Stimulated activated naive B cell treated with anti-CD40 and anti-IgM and Interleukin-4, amounts not matched to agents 10 μg/mL and 1 μg/mL and 100 μg/mL, for 72 hours (primary cell): ENCODE measurements at regions not wholly inside any gene's neighbourhood (a gene's known extent, or its start where the extent isn't known, plus 50 kb on each side); places are given as distances from the start of the nearest gene placed in this dataset.

Experiments used
- ATAC-seq, 2 donors: fragments of 150-1000 bp; cut with Tn5 transposase; replicated peaks; 2 replicates each; pipeline ENCODE4 v1.10.0; 2021; ENCODE audit warnings: moderate library complexity in 1 of 2
- DNase-seq: peaks from one replicate; pipeline ENCODE4 v3.0.0; 2021
- H3K27ac Mint-ChIP-seq: one replicate; pipeline ENCODE4 v1.8.0; 2022; ENCODE audit warnings: mild to moderate bottlenecking, mixed read lengths
- H3K27me3 Mint-ChIP-seq, 2 donors: one replicate each; pipeline ENCODE4 v1.8.0; 2022; ENCODE audit warnings: mixed read lengths in 2 of 2
- H3K36me3 Mint-ChIP-seq, 2 donors: one replicate each; pipeline ENCODE4 v1.8.0; 2022; ENCODE audit warnings: mixed read lengths in 2 of 2, mild to moderate bottlenecking in 1 of 2
- H3K4me1 Mint-ChIP-seq, 2 donors: one replicate each; pipeline ENCODE4 v1.8.0; 2022; ENCODE audit warnings: mixed read lengths in 2 of 2, mild to moderate bottlenecking in 1 of 2
- H3K4me3 Mint-ChIP-seq, 2 donors: one replicate each; pipeline ENCODE4 v1.8.0; 2022; ENCODE audit warnings: mild to moderate bottlenecking in 2 of 2, mixed read lengths in 2 of 2, moderate library complexity in 1 of 2
- H3K9me3 Mint-ChIP-seq, 2 donors: one replicate each; pipeline ENCODE4 v1.8.0; 2022; ENCODE audit warnings: mixed read lengths in 2 of 2, mild to moderate bottlenecking in 1 of 2

DNA sequence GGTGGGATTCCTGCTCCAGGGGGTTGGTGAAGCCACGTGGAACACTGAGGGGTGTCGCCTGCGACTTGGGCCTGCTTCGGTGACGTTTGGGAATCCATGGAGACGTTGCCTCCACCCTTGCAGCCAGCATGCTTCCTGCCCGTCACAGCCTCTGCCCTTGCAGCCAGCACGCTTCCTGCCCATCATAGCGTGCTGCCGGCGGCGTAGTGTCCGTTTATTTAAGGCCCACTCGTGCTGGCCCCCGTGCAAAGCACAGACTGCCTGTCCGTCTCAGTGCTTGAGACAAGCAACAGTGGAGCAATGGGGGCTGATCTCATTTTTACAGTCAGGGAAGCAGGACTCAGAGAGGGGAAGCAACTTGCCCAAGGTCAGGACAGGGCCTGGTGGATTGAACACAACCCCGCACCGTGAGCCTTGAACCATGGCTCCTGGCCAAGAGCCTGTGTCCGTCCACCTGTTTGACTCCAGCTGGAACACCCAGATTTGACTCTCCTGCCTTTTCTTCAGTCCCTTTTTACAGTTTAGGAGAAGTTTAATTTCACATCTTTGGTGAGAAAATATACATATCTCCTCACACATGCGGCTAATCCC is 149.6 kb downstream of the TEX29 start:
- Mint-ChIP-seq H3K9me3 (no peaks in the 10 kb centered on the region), H3K27ac (no peak overlapping the region), H3K4me3 (no peak overlapping the region), H3K27me3 (peaks cover 0 to 6% of the 10 kb centered on the region in 2 donors), H3K4me1 (no peaks in the 10 kb centered on the region), H3K36me3 (no peaks in the 10 kb centered on the region)
- ATAC-seq (no peak), DNase-seq (no peak)

DNA sequence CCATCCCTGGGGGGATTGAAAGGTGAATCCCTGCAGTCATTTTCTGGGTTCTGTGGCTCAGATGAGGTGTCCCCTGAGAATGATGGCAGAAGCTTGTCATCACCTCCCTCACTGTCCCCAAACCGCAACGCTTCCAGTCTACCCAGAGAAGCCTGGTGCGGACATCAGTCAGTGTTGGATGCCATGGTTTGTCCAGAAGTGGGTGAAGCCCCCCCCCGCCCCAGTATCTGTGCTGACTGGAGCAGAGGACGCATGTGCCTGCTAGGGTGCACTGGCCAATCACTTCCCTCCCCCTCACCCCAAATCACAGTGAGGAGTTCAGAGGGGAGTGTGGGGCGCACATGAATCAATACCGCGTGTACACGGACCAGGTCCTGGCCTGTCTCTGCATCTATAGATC is 150.5 kb downstream of the TEX29 start:
- H3K36me3 Mint-ChIP-seq, result no peaks in the 10 kb centered on the region
- H3K27ac Mint-ChIP-seq, result no peak overlapping the region
- H3K27me3 Mint-ChIP-seq, result peaks cover 0 to 6% of the 10 kb centered on the region in 2 donors
- no peaks in the 10 kb centered on the region for H3K4me1 Mint-ChIP-seq
- ATAC-seq (no peak), DNase-seq (no peak)
- H3K9me3 Mint-ChIP-seq, result no peaks in the 10 kb centered on the region
- no peak overlapping the region for H3K4me3 Mint-ChIP-seq

DNA sequence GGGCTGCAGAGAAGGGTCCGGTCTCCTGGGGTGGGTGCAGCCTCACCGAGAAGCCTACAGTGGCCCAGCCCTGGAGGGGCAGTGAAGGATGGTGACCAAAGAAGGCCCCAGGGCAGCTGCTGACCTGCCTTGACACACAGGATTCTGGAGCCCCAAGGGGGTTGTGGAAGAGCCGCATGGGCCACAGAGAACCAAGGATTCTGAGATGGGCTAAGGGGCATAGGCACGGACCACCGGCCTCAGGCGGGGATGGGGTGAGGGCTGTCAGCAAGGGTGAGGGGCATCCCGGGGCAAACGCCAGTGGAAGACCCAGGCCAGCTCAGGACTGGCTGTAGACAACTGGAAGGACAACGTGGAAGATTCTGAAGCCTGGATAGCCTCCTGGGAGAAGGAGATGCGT is 151.6 kb downstream of the TEX29 start:
- H3K4me1 Mint-ChIP-seq, result no peaks in the 10 kb centered on the region
- H3K27me3 Mint-ChIP-seq, result peaks cover 0 to 6% of the 10 kb centered on the region in 2 donors
- no peaks in the 10 kb centered on the region for H3K36me3 Mint-ChIP-seq
- no peak overlapping the region for H3K27ac Mint-ChIP-seq
- no peaks in the 10 kb centered on the region for H3K9me3 Mint-ChIP-seq
- H3K4me3 Mint-ChIP-seq, result no peak overlapping the region
- no peak for DNase-seq
- ATAC-seq, result no peak

DNA sequence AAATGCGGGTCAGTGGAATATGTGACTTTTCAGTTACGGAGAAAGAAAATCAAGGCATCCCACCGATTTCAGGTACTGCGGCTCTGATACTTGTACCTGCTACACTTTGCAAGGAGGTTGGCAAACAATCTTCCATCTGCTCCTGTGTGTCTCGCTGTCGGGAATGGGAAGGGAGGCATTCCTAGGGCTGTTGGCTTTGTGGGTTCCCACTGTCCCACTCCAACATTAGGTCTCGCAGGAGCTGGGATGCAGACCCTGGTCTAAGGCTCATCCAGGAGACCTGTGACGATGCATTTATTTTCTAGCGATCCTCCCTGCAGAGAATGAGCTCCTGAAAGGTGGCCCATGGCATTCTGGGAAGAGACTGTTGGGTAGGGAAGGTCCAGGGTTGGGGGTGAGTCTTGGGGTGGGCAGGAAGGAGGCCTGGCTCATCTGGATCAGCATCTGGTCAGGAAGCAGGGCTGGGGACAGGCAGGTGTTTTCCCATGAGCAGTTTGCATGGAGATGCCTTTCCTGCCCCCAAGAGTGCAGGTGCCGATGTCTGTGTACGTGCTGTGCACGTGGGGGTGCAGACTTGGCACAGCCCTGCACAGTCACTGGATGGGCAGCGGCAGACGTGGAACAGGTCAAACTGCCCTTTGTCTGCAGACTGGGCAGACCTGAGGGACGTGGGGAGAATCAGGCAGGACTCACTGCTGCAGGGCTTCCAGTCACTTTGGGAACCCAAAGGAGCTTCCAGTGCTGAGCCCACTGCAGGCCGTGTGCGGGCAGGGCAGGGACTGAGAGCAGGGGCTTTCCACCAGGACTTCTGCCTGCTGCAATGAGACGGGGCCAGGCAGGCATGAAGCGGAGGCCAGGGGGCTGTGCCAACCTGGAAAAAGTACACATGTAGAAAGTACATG is 152.4 kb downstream of the TEX29 start:
- no peak overlapping the region for H3K27ac Mint-ChIP-seq
- DNase-seq (no peak), ATAC-seq (no peak)
- H3K4me1 Mint-ChIP-seq, result no peaks in the 10 kb centered on the region
- no peak overlapping the region for H3K4me3 Mint-ChIP-seq
- peaks cover 0 to 3% of the 10 kb centered on the region in 2 donors for H3K27me3 Mint-ChIP-seq
- no peaks in the 10 kb centered on the region for H3K9me3 Mint-ChIP-seq
- H3K36me3 Mint-ChIP-seq, result no peaks in the 10 kb centered on the region

DNA sequence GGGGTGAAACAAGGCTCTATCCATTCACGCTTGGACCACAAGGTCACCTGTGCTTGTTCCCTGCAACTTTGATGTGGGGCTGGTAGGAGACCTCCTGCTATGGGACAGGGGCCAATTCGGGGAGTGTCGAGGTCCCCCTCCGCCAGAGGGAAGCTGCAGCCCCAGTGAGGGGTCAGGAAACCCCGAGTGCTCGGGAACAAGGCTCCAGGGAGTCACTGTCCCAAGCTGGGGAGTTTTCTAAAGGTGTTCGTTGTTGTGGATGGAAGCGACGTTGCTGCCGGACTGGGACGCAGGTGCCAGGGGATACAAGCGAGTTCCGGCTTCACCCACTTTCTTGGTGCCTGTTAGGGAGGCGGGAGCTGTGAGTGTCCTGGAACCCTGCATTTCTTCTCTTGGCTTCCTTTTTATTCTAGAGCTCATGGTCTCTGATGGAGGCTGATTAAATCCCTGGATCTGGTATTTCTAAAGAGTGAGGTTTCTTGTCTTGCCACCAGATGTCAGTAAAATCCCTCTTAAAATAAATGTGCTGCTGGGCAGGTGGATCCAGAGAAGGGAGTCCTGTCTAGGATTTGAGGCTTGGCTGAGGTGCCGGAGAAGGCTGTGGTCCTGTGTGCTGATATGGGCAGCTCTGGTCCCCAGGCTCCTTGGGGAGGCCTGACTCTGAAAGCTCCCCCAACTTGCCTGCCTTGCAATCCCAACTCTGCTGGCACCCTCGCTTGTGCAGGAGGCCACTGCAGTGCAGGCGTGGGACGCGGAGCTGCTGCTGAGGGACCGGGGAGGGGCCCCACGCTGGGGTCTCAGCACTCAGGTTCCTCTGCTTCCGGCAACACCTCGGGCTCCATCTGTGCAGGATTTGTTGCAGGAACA is 153.9 kb downstream of the TEX29 start:
- DNase-seq (no peak), ATAC-seq (peak; percentile 49 to 50)
- Mint-ChIP-seq H3K36me3 (no peaks in the 10 kb centered on the region), H3K4me1 (no peaks in the 10 kb centered on the region), H3K4me3 (no peak overlapping the region), H3K27ac (peak overlapping the region; percentile 37), H3K9me3 (no peaks in the 10 kb centered on the region), H3K27me3 (no peaks in the 10 kb centered on the region)

DNA sequence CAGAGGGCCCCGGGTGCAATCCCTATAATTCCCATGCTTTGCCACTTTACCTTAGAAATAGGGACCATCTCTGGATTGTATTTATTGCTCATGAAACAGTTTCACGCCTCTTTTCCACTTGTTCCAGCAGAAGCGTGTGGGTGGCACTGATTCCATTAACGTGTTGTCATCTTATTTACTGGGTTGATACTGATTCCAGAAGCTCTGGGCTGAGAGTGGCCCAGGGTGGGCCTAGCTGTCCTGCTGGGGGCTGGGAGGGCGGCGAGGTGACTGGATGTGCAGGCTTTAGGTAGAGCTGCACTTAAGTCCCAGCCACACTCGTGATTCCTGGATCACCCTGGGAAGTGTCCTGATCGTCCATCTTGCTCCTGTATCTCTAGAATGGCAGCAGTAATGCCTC is 155.0 kb downstream of the TEX29 start:
- no peaks in the 10 kb centered on the region for H3K9me3 Mint-ChIP-seq
- H3K4me3 Mint-ChIP-seq, result no peak overlapping the region
- no peak overlapping the region for H3K27ac Mint-ChIP-seq

DNA sequence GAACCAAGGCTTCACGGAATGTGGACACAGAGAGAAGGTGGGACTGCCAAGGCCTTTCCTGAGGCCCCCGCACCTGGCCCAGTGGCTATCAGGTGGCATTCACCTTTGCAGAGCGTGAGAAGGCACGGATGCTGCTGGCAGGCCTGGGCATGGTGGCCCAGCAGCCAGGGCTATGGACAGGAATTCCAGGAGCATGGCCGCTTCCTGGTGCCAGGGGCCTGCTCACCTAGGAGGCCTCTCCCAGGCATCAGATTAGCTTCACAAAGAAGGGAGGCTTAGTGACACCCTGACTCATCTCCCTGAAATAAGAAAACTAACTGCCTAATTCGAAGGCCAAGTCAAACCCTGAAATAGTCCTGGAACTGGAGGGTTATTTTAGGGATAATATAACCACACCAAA is 155.8 kb downstream of the TEX29 start:
- Mint-ChIP-seq H3K4me3 (no peak overlapping the region), H3K36me3 (no peaks in the 10 kb centered on the region), H3K9me3 (no peaks in the 10 kb centered on the region), H3K27ac (no peak overlapping the region), H3K4me1 (no peaks in the 10 kb centered on the region), H3K27me3 (peaks cover 0 to 7% of the 10 kb centered on the region in 2 donors)
- DNase-seq (no peak), ATAC-seq (no peak)

More for the DNA sequence above, 155.0 kb downstream of the TEX29 start:
- DNase-seq (no peak), ATAC-seq (no peak)
- H3K36me3 Mint-ChIP-seq, result no peaks in the 10 kb centered on the region
- peaks cover 0 to 7% of the 10 kb centered on the region in 2 donors for H3K27me3 Mint-ChIP-seq
- no peaks in the 10 kb centered on the region for H3K4me1 Mint-ChIP-seq

DNA sequence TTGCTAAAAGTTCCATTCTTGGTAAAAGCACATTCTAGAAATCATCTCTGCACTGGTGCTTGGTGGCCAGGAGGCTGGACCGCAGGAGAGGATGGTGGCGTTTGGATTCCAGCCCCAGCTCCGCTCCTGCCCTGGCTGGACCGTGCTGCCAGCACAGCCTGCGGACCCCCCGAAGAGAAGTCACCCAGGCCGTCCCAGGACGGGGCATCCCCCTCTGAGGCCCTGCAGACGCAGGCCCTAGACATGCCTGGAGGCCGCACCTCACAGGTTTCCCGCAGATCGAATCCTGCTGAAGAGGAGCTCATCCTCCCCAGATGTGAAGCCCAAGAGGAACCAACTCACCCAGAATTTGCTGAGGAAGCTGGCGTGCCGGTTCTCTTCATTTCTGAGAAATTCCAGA is 159.0 kb downstream of the TEX29 start:
- no peaks in the 10 kb centered on the region for H3K4me1 Mint-ChIP-seq
- H3K27ac Mint-ChIP-seq, result no peak overlapping the region
- DNase-seq, result no peak
- H3K9me3 Mint-ChIP-seq, result no peaks in the 10 kb centered on the region
- H3K27me3 Mint-ChIP-seq, result peaks cover 6 to 7% of the 10 kb centered on the region in 2 donors
- no peak for ATAC-seq
- no peaks in the 10 kb centered on the region for H3K36me3 Mint-ChIP-seq
- H3K4me3 Mint-ChIP-seq, result no peak overlapping the region

DNA sequence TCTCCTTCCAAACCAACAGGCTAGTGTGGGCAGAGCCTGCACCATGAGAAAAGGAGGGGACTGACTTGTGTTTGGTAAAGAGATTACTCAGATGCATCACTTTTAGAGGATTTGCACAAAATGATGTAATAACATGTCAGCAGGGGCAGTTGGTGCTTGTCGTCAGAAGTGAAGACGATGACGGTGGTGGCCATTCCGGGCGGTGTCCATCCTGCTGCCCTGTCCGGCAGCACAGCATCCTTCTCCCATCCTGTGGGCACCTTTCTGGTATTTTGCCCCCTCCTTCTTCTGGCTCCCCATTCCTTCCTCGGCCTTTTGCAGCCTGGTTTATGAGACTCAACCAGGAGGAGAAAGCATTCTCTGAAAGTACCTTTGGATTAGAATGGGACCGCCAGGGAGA is 160.1 kb downstream of the TEX29 start:
- H3K9me3 Mint-ChIP-seq, result no peaks in the 10 kb centered on the region
- ATAC-seq (no peak), DNase-seq (no peak)
- H3K4me3 Mint-ChIP-seq, result no peak overlapping the region
- no peaks in the 10 kb centered on the region for H3K36me3 Mint-ChIP-seq
- H3K4me1 Mint-ChIP-seq, result no peaks in the 10 kb centered on the region
- H3K27me3 Mint-ChIP-seq, result peaks cover 6 to 7% of the 10 kb centered on the region in 2 donors
- H3K27ac Mint-ChIP-seq, result no peak overlapping the region

DNA sequence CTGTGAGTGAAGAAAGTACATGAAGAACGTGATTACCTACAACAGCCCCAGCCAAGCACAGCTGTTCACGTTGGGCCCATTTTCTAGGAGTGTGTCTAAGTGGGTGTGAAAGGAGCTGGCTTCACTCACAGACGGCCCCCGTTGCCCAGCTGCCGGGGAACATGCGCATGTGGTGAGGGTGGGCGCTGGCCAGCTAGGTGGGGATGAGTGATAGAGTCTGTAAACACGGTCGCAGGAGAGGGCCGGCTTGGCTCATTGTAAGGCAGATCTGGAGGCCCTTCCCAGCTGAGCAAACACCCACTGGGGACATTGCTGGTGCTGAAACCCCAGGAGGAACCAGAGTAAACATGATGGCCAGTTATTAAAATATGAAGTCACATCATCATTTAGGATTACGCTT is 160.5 kb downstream of the TEX29 start:
- H3K36me3 Mint-ChIP-seq, result no peaks in the 10 kb centered on the region
- H3K27ac Mint-ChIP-seq, result no peak overlapping the region
- no peak overlapping the region for H3K4me3 Mint-ChIP-seq
- DNase-seq (no peak), ATAC-seq (no peak)
- H3K27me3 Mint-ChIP-seq, result peaks cover 6 to 7% of the 10 kb centered on the region in 2 donors
- H3K9me3 Mint-ChIP-seq, result no peaks in the 10 kb centered on the region
- no peaks in the 10 kb centered on the region for H3K4me1 Mint-ChIP-seq

DNA sequence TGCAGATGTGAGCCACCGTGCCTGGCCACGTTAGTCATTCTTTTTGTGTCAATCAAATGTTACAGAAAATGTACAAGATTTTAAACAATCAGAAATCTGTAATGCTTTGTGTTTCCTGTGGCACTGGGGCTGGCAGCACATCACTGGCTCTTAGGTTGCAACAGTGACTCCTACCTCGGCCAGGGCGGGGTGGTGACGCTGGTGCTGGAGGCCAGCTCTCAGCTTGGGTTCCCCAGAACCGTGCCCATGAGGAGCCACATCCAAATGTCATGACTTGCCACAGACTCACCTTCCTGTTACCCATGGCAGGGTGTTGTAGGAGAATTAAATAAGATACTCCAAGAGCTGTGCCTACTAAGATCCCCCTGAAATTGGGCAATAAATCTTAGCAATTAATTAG is 161.7 kb downstream of the TEX29 start:
- no peaks in the 10 kb centered on the region for H3K4me1 Mint-ChIP-seq

DNA sequence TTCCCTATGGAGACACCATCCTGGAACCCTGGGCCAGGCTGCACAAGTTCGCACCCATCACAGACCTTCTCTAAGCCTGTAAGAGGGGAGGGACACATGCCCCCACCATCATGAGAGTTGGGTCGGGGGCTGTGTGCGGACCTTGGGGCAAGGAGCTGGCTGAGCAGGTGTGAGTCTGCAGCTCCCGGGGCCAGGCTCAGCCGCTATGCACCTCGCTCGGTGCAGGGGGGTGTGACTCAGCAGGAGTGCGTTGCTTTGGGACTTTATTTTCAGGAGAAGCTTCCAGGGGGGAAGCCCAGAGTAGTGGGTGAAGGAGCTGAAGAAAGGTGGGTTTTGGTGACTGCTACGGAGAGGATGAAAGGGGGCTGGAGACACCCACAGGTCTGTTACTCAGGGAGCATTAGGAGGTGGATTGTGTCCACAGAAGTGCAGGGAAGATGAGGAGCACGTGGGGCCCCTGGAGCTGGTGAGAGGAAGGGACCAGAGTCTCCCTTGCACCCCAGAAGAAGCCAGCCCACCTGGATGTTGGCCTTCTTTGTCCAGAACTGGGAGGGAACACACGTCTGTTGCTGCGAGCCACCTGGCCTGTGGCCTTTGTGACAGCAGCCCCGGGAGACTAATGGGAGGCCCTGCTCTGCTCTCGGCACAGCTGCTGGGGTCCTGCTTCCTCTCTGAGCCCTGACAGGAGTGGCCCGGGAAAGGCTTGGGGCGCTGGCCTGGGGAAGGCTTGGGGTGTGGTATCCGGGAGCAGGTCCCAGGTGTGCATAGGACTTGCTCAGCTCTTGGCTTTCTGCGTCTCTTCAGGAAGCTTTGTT is 162.6 kb downstream of the TEX29 start:
- Mint-ChIP-seq H3K9me3 (peaks cover 0 to 4% of the 10 kb centered on the region in 2 donors), H3K36me3 (peaks cover 0 to 2% of the 10 kb centered on the region in 2 donors), H3K4me1 (no peaks in the 10 kb centered on the region), H3K4me3 (no peak overlapping the region), H3K27me3 (peaks cover 6 to 7% of the 10 kb centered on the region in 2 donors), H3K27ac (no peak overlapping the region)
- ATAC-seq (no peak), DNase-seq (no peak)

More for the DNA sequence above, 161.7 kb downstream of the TEX29 start:
- peaks cover 0 to 4% of the 10 kb centered on the region in 2 donors for H3K9me3 Mint-ChIP-seq
- no peak overlapping the region for H3K4me3 Mint-ChIP-seq
- H3K27me3 Mint-ChIP-seq, result peaks cover 6 to 7% of the 10 kb centered on the region in 2 donors
- no peak for ATAC-seq
- DNase-seq, result no peak
- H3K27ac Mint-ChIP-seq, result no peak overlapping the region
- peaks cover 0 to 2% of the 10 kb centered on the region in 2 donors for H3K36me3 Mint-ChIP-seq

DNA sequence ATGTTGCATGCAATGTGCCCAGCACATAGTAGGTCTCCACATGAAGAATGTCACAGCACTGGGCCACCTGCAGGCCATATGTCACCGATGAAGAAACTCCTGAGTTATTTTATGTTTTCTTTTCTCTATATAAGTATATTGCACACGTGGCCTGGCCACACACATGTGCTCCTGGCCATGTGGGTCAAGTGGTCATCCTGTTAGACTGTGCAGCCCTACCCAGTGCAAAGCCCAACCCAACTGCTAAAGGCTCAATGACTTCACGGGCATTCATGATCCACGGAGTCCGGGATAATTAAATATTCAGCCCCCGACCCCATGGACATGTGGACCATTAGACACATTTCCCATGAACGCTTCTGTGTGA is 163.2 kb downstream of the TEX29 start:
- no peak overlapping the region for H3K27ac Mint-ChIP-seq
- no peaks in the 10 kb centered on the region for H3K4me1 Mint-ChIP-seq
- DNase-seq (no peak), ATAC-seq (no peak)
- H3K27me3 Mint-ChIP-seq, result peaks cover 6 to 7% of the 10 kb centered on the region in 2 donors
- H3K4me3 Mint-ChIP-seq, result no peak overlapping the region
- H3K9me3 Mint-ChIP-seq, result peaks cover 0 to 4% of the 10 kb centered on the region in 2 donors
- peaks cover 0 to 2% of the 10 kb centered on the region in 2 donors for H3K36me3 Mint-ChIP-seq
